K562 (cell line): ENCODE measurements at regions not wholly inside any gene's neighbourhood (a gene's known extent, or its start where the extent isn't known, plus 50 kb on each side); places are given as distances from the start of the nearest gene placed in this dataset.

Experiments used
- CEBPZ ChIP-seq: fragments of 150-350 bp; IDR thresholded peaks from 2 replicates; pipeline ENCODE4 v1.6.1; 2014; ENCODE audit warnings: low read depth, mild to moderate bottlenecking, low read length, borderline replicate concordance
- POLR2A ChIP-seq: fragments of 450-650 bp; conservative IDR thresholded peaks from 2 replicates; pipeline ENCODE4 v1.6.1; 2016
- ZNF165 ChIP-seq: fragments of 250-450 bp; sonication (Bioruptor Pico); IDR thresholded peaks from 2 replicates; pipeline ENCODE4 v1.4.0; 2020; ENCODE audit warnings: borderline replicate concordance

GRCh38 chr3:46778101-46778500 lies 60.4 kb upstream of the PRSS50 start:
- TF ChIP-seq POLR2A = no peak
- TF ChIP-seq CEBPZ = no peak
- TF ChIP-seq ZNF165 (CRISPR knock-in tag) = no peak
